IMR-90 (cell line): ENCODE measurements at regions not wholly inside any gene's neighbourhood (a gene's known extent, or its start where the extent isn't known, plus 50 kb on each side); places are given as distances from the start of the nearest gene placed in this dataset.

ENCODE experiments used
- ATAC-seq: fragments of 200-7000 bp; cut with Tn5 transposase; 2 replicates; pipeline ENCODE4 v1.9.1; 2020; ENCODE audit warnings: low read depth, mild to moderate bottlenecking, moderate library complexity
- BruUV-seq: library from RNA; stranded (reverse); fragments of 400-500 nt; replicated peaks from 2 replicates; lab custom pipeline; 2021; lab: Mats Ljungman, UMichigan
- CTCF ChIA-PET: fragments of 300-600 bp; formaldehyde crosslinking; extraction: SDS; loops from one replicate; lab custom pipeline; 2021; ENCODE audit warnings: antibody characterized with exemption; lab: Yijun Ruan, JAX
- POLR2A ChIA-PET: fragments of 300-600 bp; sonication (Branson Sonifier 250); formaldehyde crosslinking; loops from one replicate; lab custom pipeline; 2022; ENCODE audit warnings: antibody characterized with exemption; ENCODE audit not compliant: unreplicated experiment; lab: Charles Lee
- DNase-seq: peaks from one replicate; pipeline ENCODE4 v3.0.0; 2013
- H2AFZ ChIP-seq: replicated peaks from 2 replicates; pipeline ENCODE3; 2013; ENCODE audit warnings: low read length, mild to moderate bottlenecking; ENCODE audit not compliant: poor library complexity
- H2AK5ac ChIP-seq: 2 replicates; pipeline ENCODE4 v1.6.1; 2013; ENCODE audit warnings: low read depth, low read length, inconsistent platforms
- H2AK9ac ChIP-seq: replicated peaks from 2 replicates; pipeline ENCODE3; 2013; ENCODE audit warnings: mild to moderate bottlenecking, low read depth, low read length, moderate library complexity; ENCODE audit not compliant: poor library complexity
- H2BK120ac ChIP-seq: 2 replicates; pipeline ENCODE4 v1.6.1; 2013; ENCODE audit warnings: low read depth, low read length, inconsistent platforms
- H2BK15ac ChIP-seq: 3 replicates; pipeline ENCODE4 v1.6.1; 2013; ENCODE audit warnings: low read depth, low read length, inconsistent platforms
- H2BK20ac ChIP-seq: 2 replicates; pipeline ENCODE4 v1.6.1; 2013; ENCODE audit warnings: low read depth, mild to moderate bottlenecking, inconsistent platforms, low read length, moderate library complexity
- H2BK5ac ChIP-seq: 2 replicates; pipeline ENCODE4 v1.6.1; 2013; ENCODE audit warnings: mild to moderate bottlenecking, low read depth, low read length, inconsistent platforms; ENCODE audit not compliant: poor library complexity, severe bottlenecking
- H3K14ac ChIP-seq: replicated peaks from 2 replicates; pipeline ENCODE4 v1.6.1; 2013; ENCODE audit warnings: low read depth, low read length, inconsistent platforms
- H3K18ac ChIP-seq: 2 replicates; pipeline ENCODE4 v1.6.1; 2013; ENCODE audit warnings: low read depth, low read length, control low read depth
- H3K23ac ChIP-seq: 2 replicates; pipeline ENCODE4 v1.6.1; 2013; ENCODE audit warnings: low read depth, low read length, inconsistent platforms
- H3K27ac ChIP-seq: 2 replicates; pipeline ENCODE4 v1.5.1; 2013; ENCODE audit warnings: mild to moderate bottlenecking, control low read depth, low read length; ENCODE audit not compliant: insufficient read depth
- H3K27me3 ChIP-seq: 2 replicates; pipeline ENCODE4 v1.6.1; 2013; ENCODE audit warnings: low read length; ENCODE audit not compliant: control insufficient read depth, insufficient read depth
- H3K36me3 ChIP-seq: 2 replicates; pipeline ENCODE4 v1.6.1; 2013; ENCODE audit warnings: low read length, mixed read lengths; ENCODE audit not compliant: control insufficient read depth, insufficient read depth
- H3K4ac ChIP-seq: 2 replicates; pipeline ENCODE4 v1.6.1; 2013; ENCODE audit warnings: low read depth, low read length, inconsistent platforms
- H3K4me1 ChIP-seq: 2 replicates; pipeline ENCODE4 v1.6.1; 2013; ENCODE audit warnings: low read length, mixed read lengths; ENCODE audit not compliant: control insufficient read depth, insufficient read depth
- H3K4me2 ChIP-seq: 2 replicates; pipeline ENCODE4 v1.6.1; 2013; ENCODE audit warnings: low read depth, mild to moderate bottlenecking, control low read depth, low read length, moderate library complexity
- H3K4me3 ChIP-seq: 2 replicates; pipeline ENCODE4 v1.5.1; 2013; ENCODE audit warnings: low read depth, mild to moderate bottlenecking, control low read depth, low read length, moderate library complexity; ENCODE audit not compliant: insufficient read depth
- H3K56ac ChIP-seq: 2 replicates; pipeline ENCODE4 v1.6.1; 2013; ENCODE audit warnings: low read length, inconsistent platforms; ENCODE audit not compliant: insufficient read depth; ENCODE audit errors: extremely low read depth
- H3K79me1 ChIP-seq, 2 experiments: 2 replicates each; pipeline ENCODE4 v1.6.1; 2013; ENCODE audit warnings: low read length in 2 of 2, inconsistent platforms in 1 of 2, low read depth in 1 of 2
- H3K9ac ChIP-seq: 2 replicates; pipeline ENCODE4 v1.6.1; 2013; ENCODE audit warnings: low read depth, low read length, control low read depth
- H3K9me1 ChIP-seq: 2 replicates; pipeline ENCODE4 v1.6.1; 2013; ENCODE audit warnings: low read length, inconsistent platforms; ENCODE audit not compliant: insufficient read depth
- H3K9me3 ChIP-seq: 2 replicates; pipeline ENCODE4 v1.6.1; 2013; ENCODE audit warnings: low read length; ENCODE audit not compliant: control insufficient read depth, insufficient read depth
- H4K20me1 ChIP-seq: 2 replicates; pipeline ENCODE4 v1.6.1; 2013; ENCODE audit warnings: low read length, inconsistent platforms; ENCODE audit not compliant: insufficient read depth
- H4K5ac ChIP-seq: 2 replicates; pipeline ENCODE4 v1.6.1; 2013; ENCODE audit warnings: mild to moderate bottlenecking, low read depth, low read length, control low read depth
- H4K8ac ChIP-seq, 2 experiments: 2 replicates each; pipeline ENCODE4 v1.6.1; 2013; ENCODE audit warnings: low read depth in 2 of 2, low read length in 2 of 2, control low read depth in 1 of 2, inconsistent platforms in 1 of 2
- H4K91ac ChIP-seq: 2 replicates; pipeline ENCODE4 v1.6.1; 2013; ENCODE audit warnings: low read depth, low read length, inconsistent platforms; ENCODE audit not compliant: insufficient read depth
- BHLHE40 ChIP-seq: fragments of 150-350 bp; IDR thresholded peaks from 2 replicates; pipeline ENCODE4 v1.6.1; 2016; ENCODE audit warnings: mild to moderate bottlenecking, low read depth, low read length
- CEBPB ChIP-seq: IDR thresholded peaks from 2 replicates; pipeline ENCODE4 v1.6.1; 2012; ENCODE audit warnings: low read depth, low read length, improper control_type of control experiment
- CHD1 ChIP-seq: IDR thresholded peaks from 2 replicates; pipeline ENCODE4 v1.6.1; 2012; ENCODE audit warnings: low read depth, low read length, improper control_type of control experiment
- CTCF ChIP-seq: conservative IDR thresholded peaks from 2 replicates; pipeline ENCODE4 v1.5.1; 2012; ENCODE audit warnings: mild to moderate bottlenecking, low read depth, low read length, improper control_type of control experiment
- ELK1 ChIP-seq: fragments of 150-350 bp; IDR thresholded peaks from 2 replicates; pipeline ENCODE4 v1.6.1; 2016; ENCODE audit warnings: low read depth, mild to moderate bottlenecking, low read length, moderate library complexity, borderline replicate concordance
- FOS ChIP-seq: fragments of 150-350 bp; IDR thresholded peaks from 2 replicates; pipeline ENCODE4 v1.6.1; 2016; ENCODE audit warnings: low read depth, low read length
- MAFK ChIP-seq: IDR thresholded peaks from 2 replicates; pipeline ENCODE4 v1.6.1; 2012; ENCODE audit warnings: low read depth, low read length, improper control_type of control experiment
- MAZ ChIP-seq: IDR thresholded peaks from 2 replicates; pipeline ENCODE4 v1.6.1; 2012; ENCODE audit warnings: low read depth, mild to moderate bottlenecking, low read length, improper control_type of control experiment, moderate library complexity, borderline replicate concordance
- POLR2A ChIP-seq: IDR thresholded peaks from 2 replicates; pipeline ENCODE4 v1.6.1; 2012; ENCODE audit warnings: mild to moderate bottlenecking, low read depth, low read length
- RAD21 ChIP-seq: IDR thresholded peaks from 2 replicates; pipeline ENCODE4 v1.6.1; 2012; ENCODE audit warnings: low read length, improper control_type of control experiment
- RCOR1 ChIP-seq: IDR thresholded peaks from 2 replicates; pipeline ENCODE4 v1.6.1; 2012; ENCODE audit warnings: mild to moderate bottlenecking, low read length, improper control_type of control experiment; ENCODE audit not compliant: insufficient replicate concordance
- SMC3 ChIP-seq: fragments of 150-350 bp; IDR thresholded peaks from 2 replicates; pipeline ENCODE4 v1.6.1; 2016; ENCODE audit warnings: low read depth, mild to moderate bottlenecking, antibody characterized with exemption, low read length, moderate library complexity
- USF2 ChIP-seq: fragments of 150-350 bp; IDR thresholded peaks from 2 replicates; pipeline ENCODE4 v1.6.1; 2017; ENCODE audit warnings: mild to moderate bottlenecking, antibody characterized with exemption, low read length, low read depth
- WGBS, 2 experiments: methylation state at CpG; one replicate each; pipeline versions ENCODE4 v1.1.5 to v1.1.7; 2013; ENCODE audit warnings: missing lambda C conversion rate in 2 of 2; ENCODE audit not compliant: insufficient read length in 1 of 2; ENCODE audit errors: extremely low coverage in 2 of 2; 5-methylcytosine and 5-hydroxymethylcytosine counted together
- dilution Hi-C: fragments of 300-500 bp; cut with HindIII; formaldehyde crosslinking; loops from one replicate; pipeline ENCODE4 v1.14.3; 2018; ENCODE audit warnings: low sequenced_read_pairs; ENCODE audit not compliant: unreplicated experiment
- in situ Hi-C: fragments of 300-500 bp; cut with MboI; formaldehyde crosslinking; loops from 3 replicates; pipeline ENCODE4 v1.14.3; 2019; ENCODE audit warnings: low sequenced_read_pairs, inconsistent platforms, mixed read lengths
- intact Hi-C: fragments of 100-400 bp; cut with micrococcal nuclease; formaldehyde crosslinking; loops from 2 replicates; pipeline ENCODE4 v1.10.0; 2022

GRCh38 chr2:10235909-10236550 is 66.7 kb upstream of the HPCAL1 start:
- DNase-seq (no peak), ATAC-seq (no peak)
- Histone ChIP-seq H2BK120ac (no peak overlapping the region), H3K14ac (no peak overlapping the region), H2AFZ (no peak overlapping the region), H4K91ac (no peak overlapping the region), H3K36me3 (no peaks in the 10 kb centered on the region), H4K20me1 (no peaks in the 10 kb centered on the region), H2BK5ac (no peak overlapping the region), H2AK9ac (peak overlapping the region; percentile 31), H3K27ac (no peak overlapping the region), H3K18ac (no peak overlapping the region), H3K4me3 (no peak overlapping the region), H4K5ac (no peak overlapping the region), H3K4ac (no peak overlapping the region), H3K23ac (no peak overlapping the region), H3K27me3 (peaks cover 32% of the 10 kb centered on the region), H3K56ac (no peak overlapping the region), H2BK20ac (no peak overlapping the region), H2AK5ac (no peak overlapping the region), H3K9me1 (peaks cover 9% of the 10 kb centered on the region; the same call in 1 of the 2 replicates), H3K4me1 (no peaks in the 10 kb centered on the region), H3K79me1 (no peaks in the 10 kb centered on the region), H3K9me3 (no peaks in the 10 kb centered on the region), H3K4me2 (no peak overlapping the region), H2BK15ac (no peak overlapping the region), H3K9ac (no peak overlapping the region), H4K8ac (no peak overlapping the region)
- in situ Hi-C loops (no loop called here), dilution Hi-C loops (no loop called here), intact Hi-C loops (no loop called here)
- TF ChIP-seq MAZ (no peak), MAFK (no peak), RAD21 (no peak), SMC3 (no peak), POLR2A (no peak), BHLHE40 (no peak), CTCF (no peak), FOS (no peak), CHD1 (no peak), USF2 (no peak), ELK1 (no peak), RCOR1 (no peak), CEBPB (no peak)
- POLR2A ChIA-PET, result no interaction called here
- CTCF ChIA-PET, result no interaction called here
- no TSS peak for BruUV-seq
- WGBS, 2 experiments, result 96% methylated on average over 4 of the region's 11 CpGs; no CpG with 5 or more reads in 1 of the 2 experiments
